HUES64 (cell line): ENCODE measurements at regions not wholly inside any gene's neighbourhood (a gene's known extent, or its start where the extent isn't known, plus 50 kb on each side); places are given as distances from the start of the nearest gene placed in this dataset.

Source experiments
- H3K27ac ChIP-seq: 2 replicates; pipeline ENCODE4 v1.7.0; 2013; ENCODE audit warnings: low read depth, low read length, inconsistent platforms
- H3K27me3 ChIP-seq: 2 replicates; pipeline ENCODE4 v1.6.1; 2013; ENCODE audit warnings: mild to moderate bottlenecking, low read length; ENCODE audit not compliant: insufficient read depth
- H3K36me3 ChIP-seq: 2 replicates; pipeline ENCODE4 v1.6.1; 2013; ENCODE audit warnings: mild to moderate bottlenecking, low read length; ENCODE audit not compliant: insufficient read depth
- H3K4me1 ChIP-seq: 2 replicates; pipeline ENCODE4 v1.6.1; 2013; ENCODE audit warnings: mild to moderate bottlenecking, low read length, moderate library complexity; ENCODE audit not compliant: insufficient read depth
- H3K4me3 ChIP-seq: 2 replicates; pipeline ENCODE4 v1.5.1; 2013; ENCODE audit warnings: mild to moderate bottlenecking, low read length, moderate library complexity
- H3K9ac ChIP-seq: 2 replicates; pipeline ENCODE4 v1.6.1; 2013; ENCODE audit warnings: mild to moderate bottlenecking, low read depth, low read length
- H3K9me3 ChIP-seq: 2 replicates; pipeline ENCODE4 v1.6.1; 2013; ENCODE audit warnings: low read depth, low read length; ENCODE audit not compliant: insufficient read depth
- WGBS: fragments of 150-250, 120-280 bp; methylation state at CpG from one replicate; pipeline ENCODE4 v1.1.7; 2013; ENCODE audit warnings: missing lambda C conversion rate; 5-methylcytosine and 5-hydroxymethylcytosine counted together

- Histone ChIP-seq H3K36me3 (no peaks in the 10 kb centered on the region), H3K27ac (no peak overlapping the region), H3K27me3 (no peaks in the 10 kb centered on the region), H3K9me3 (no peaks in the 10 kb centered on the region), H3K4me1 (peaks cover 9% of the 10 kb centered on the region; the same call in 1 of the 2 replicates), H3K9ac (no peak overlapping the region), H3K4me3 (no peak overlapping the region)
- WGBS = 91% methylated on average over 4 of the region's 4 CpGs
Observed at GRCh38 chr2:59920961-59921360, 632.5 kb downstream of the BCL11A start.

- 89% methylated on average over 4 of the region's 4 CpGs for WGBS
- Histone ChIP-seq H3K9me3 (no peaks in the 10 kb centered on the region), H3K27ac (no peak overlapping the region), H3K27me3 (no peaks in the 10 kb centered on the region), H3K4me3 (no peak overlapping the region), H3K4me1 (peaks cover 9% of the 10 kb centered on the region; the same call in 1 of the 2 replicates), H3K9ac (no peak overlapping the region), H3K36me3 (no peaks in the 10 kb centered on the region)
Observed at GRCh38 chr2:59920307-59920706, 633.1 kb downstream of the BCL11A start.

GRCh38 chr2:59919579-59919978 is 633.9 kb downstream of the BCL11A start:
- no peaks in the 10 kb centered on the region for H3K36me3 ChIP-seq
- H3K9ac ChIP-seq = no peak overlapping the region
- H3K4me1 ChIP-seq = peaks cover 9% of the 10 kb centered on the region; the same call in 1 of the 2 replicates
- WGBS = 90% methylated on average over 1 of the region's 1 CpG
- H3K27ac ChIP-seq = no peak overlapping the region
- H3K9me3 ChIP-seq = no peaks in the 10 kb centered on the region
- H3K27me3 ChIP-seq = no peaks in the 10 kb centered on the region
- no peak overlapping the region for H3K4me3 ChIP-seq

- Histone ChIP-seq H3K9ac (no peak overlapping the region), H3K4me1 (no peaks in the 10 kb centered on the region), H3K9me3 (no peaks in the 10 kb centered on the region), H3K36me3 (no peaks in the 10 kb centered on the region), H3K4me3 (no peak overlapping the region), H3K27me3 (no peaks in the 10 kb centered on the region), H3K27ac (no peak overlapping the region)
- WGBS = 100% methylated on average over 1 of the region's 1 CpG
Observed at GRCh38 chr2:59912042-59912441, 641.4 kb downstream of the BCL11A start.

- no peaks in the 10 kb centered on the region for H3K27me3 ChIP-seq
- 100% methylated on average over 1 of the region's 1 CpG for WGBS
- H3K4me1 ChIP-seq = no peaks in the 10 kb centered on the region
- no peak overlapping the region for H3K4me3 ChIP-seq
- H3K9ac ChIP-seq = no peak overlapping the region
- H3K9me3 ChIP-seq = no peaks in the 10 kb centered on the region
- H3K36me3 ChIP-seq = no peaks in the 10 kb centered on the region
- H3K27ac ChIP-seq = no peak overlapping the region
Observed at GRCh38 chr2:59910166-59910565, 643.3 kb downstream of the BCL11A start.

GRCh38 chr2:59909147-59909546 is 644.3 kb downstream of the BCL11A start:
- 86% methylated on average over 3 of the region's 3 CpGs for WGBS
- H3K9ac ChIP-seq = no peak overlapping the region
- H3K27me3 ChIP-seq = no peaks in the 10 kb centered on the region
- no peak overlapping the region for H3K4me3 ChIP-seq
- no peaks in the 10 kb centered on the region for H3K9me3 ChIP-seq
- no peaks in the 10 kb centered on the region for H3K36me3 ChIP-seq
- H3K4me1 ChIP-seq = no peaks in the 10 kb centered on the region
- H3K27ac ChIP-seq = no peak overlapping the region

- no peak overlapping the region for H3K9ac ChIP-seq
- WGBS = 90% methylated on average over 2 of the region's 2 CpGs
- H3K36me3 ChIP-seq = no peaks in the 10 kb centered on the region
- no peaks in the 10 kb centered on the region for H3K4me1 ChIP-seq
- no peaks in the 10 kb centered on the region for H3K27me3 ChIP-seq
- H3K9me3 ChIP-seq = no peaks in the 10 kb centered on the region
- H3K4me3 ChIP-seq = no peak overlapping the region
- no peak overlapping the region for H3K27ac ChIP-seq
Observed at GRCh38 chr2:59905731-59906130, 647.7 kb downstream of the BCL11A start.

GRCh38 chr2:59903994-59904544 is 649.4 kb downstream of the BCL11A start:
- H3K27ac ChIP-seq = no peak overlapping the region
- no peak overlapping the region for H3K9ac ChIP-seq
- no peaks in the 10 kb centered on the region for H3K36me3 ChIP-seq
- H3K9me3 ChIP-seq = no peaks in the 10 kb centered on the region
- WGBS = 95% methylated on average over 8 of the region's 9 CpGs
- no peaks in the 10 kb centered on the region for H3K4me1 ChIP-seq
- no peak overlapping the region for H3K4me3 ChIP-seq
- no peaks in the 10 kb centered on the region for H3K27me3 ChIP-seq

- 97% methylated on average over 6 of the region's 6 CpGs for WGBS
- Histone ChIP-seq H3K36me3 (no peaks in the 10 kb centered on the region), H3K9ac (no peak overlapping the region), H3K4me3 (no peak overlapping the region), H3K4me1 (peaks cover 4% of the 10 kb centered on the region; the same call in 1 of the 2 replicates), H3K27me3 (no peaks in the 10 kb centered on the region), H3K27ac (no peak overlapping the region), H3K9me3 (no peaks in the 10 kb centered on the region)
Observed at GRCh38 chr2:59900728-59901452, 652.6 kb downstream of the BCL11A start.

- H3K27me3 ChIP-seq = no peaks in the 10 kb centered on the region
- no peaks in the 10 kb centered on the region for H3K9me3 ChIP-seq
- WGBS = 94% methylated on average over 3 of the region's 3 CpGs
- no peak overlapping the region for H3K4me3 ChIP-seq
- H3K9ac ChIP-seq = no peak overlapping the region
- H3K4me1 ChIP-seq = peaks cover 4% of the 10 kb centered on the region; the same call in 1 of the 2 replicates
- H3K36me3 ChIP-seq = no peaks in the 10 kb centered on the region
- no peak overlapping the region for H3K27ac ChIP-seq
Observed at GRCh38 chr2:59899692-59900091, 653.8 kb downstream of the BCL11A start.

- Histone ChIP-seq H3K4me3 (no peak overlapping the region), H3K9ac (no peak overlapping the region), H3K36me3 (no peaks in the 10 kb centered on the region), H3K4me1 (peaks cover 4% of the 10 kb centered on the region; the same call in 1 of the 2 replicates), H3K27me3 (no peaks in the 10 kb centered on the region), H3K9me3 (no peaks in the 10 kb centered on the region), H3K27ac (no peak overlapping the region)
- 91% methylated on average over 3 of the region's 3 CpGs for WGBS
Observed at GRCh38 chr2:59896499-59897245, 656.8 kb downstream of the BCL11A start.
